ENCODE measurements at regions not wholly inside any gene's neighbourhood (a gene's known extent, or its start where the extent isn't known, plus 50 kb on each side); places are given as distances from the start of the nearest gene placed in this dataset.
A peak's percentile ranks its signal among the peaks of the same experiment; 100 is the strongest.

DNA sequence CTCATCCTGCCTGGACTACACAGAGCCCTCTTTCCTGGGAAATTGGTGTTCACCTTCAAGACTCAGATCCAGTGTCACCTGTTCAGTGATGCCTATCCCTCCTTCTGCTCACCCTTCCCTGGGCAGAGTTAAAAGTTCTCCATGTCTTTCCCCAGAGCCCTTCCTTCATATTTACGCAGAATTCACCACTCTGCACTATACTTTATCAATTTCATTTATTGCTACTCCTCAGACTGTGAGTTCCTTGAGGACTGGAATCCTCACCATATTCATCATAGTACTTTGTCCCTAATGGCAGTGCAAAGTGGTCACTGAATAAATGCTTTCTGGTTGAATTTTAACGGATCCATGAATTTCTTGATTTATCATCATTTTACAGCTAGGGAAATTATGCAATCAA is 300.0 kb downstream of the CHRM3 start:
- DNase-seq: no peak

DNA sequence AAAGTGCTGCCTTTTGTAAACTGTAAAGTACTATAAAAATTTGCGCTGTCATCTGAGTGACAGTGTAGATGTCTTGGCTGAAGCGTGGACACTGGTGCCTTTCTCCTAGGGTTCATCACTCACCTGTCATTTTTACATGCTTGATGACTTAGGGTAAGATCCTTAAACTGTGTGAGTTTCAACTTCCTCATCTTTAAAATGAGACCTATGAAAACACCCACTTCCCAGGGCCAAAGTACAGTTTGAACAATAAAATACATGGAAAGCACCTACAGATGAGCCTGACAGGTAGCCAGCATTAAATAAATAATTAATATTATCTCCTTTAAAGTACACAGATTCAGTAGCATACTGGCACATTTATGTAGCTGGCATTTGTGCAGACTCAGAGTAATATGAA is 309.9 kb downstream of the CHRM3 start:
- no peak for DNase-seq

DNA sequence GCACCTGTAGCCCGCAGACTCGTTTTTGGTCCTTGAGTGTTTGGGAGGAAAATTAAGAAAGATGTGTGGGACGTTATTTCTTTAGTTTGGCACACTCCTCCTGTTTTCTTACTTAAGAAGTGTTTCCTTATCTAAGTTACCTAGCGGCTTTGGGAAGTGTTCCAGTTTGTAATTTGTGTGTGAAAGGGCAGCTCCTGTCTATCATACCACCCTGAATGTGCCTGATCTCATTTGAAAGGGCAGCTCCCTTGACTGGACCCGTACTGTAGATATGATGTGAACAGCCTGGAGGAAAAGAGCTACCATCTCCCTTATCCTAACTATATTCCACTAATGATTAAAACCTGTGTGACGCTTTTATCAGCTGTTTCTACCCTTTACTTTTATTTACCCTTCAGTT is 314.3 kb downstream of the CHRM3 start:
- DNase-seq: no peak

DNA sequence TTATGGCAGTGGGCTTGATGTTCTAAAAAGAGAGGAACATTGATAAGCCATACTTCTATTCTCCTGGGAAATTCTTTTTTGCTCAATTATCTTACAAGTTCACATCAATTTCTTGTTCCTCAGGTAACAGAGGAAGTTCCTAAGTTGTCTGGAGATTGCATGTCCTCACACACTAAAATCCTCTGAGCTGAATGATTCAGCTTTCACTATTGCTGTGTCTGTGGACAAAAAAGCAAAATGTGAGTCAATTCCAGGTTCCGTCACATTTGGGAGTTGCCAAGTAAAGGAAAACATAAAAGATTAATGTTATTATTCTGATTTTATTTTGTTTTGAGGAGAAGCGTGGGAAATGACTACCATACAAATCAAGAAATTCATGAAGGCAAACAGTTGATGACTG is 316.7 kb downstream of the CHRM3 start:
- no peak for DNase-seq

DNA sequence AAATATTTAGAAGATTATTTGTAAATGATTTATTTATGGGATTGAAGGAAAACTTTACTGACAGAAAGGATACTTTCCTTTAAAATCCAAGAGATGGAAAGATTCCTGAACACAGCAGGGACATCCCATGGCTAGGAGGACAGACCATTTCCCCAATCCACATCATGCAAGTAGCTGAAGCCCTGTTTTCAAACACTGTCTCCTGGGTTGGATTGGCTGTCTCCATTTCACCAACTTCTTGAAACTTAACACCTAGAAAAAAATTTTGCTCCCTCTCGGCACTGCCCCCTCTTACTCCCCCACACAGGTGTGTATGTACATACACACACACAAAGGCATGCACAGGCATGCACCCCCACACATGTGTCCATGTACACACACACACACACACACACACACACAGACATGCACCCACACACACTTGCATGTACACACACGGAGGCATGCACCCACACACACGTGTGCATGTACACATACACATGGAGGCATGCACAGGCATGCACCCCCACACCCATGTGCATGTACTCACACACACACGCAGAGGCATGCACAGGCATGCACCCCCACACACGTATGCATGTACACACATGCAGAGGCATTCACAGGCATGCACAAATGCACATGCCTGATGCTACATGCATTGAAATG is 320.0 kb downstream of the CHRM3 start:
- no peak for DNase-seq

DNA sequence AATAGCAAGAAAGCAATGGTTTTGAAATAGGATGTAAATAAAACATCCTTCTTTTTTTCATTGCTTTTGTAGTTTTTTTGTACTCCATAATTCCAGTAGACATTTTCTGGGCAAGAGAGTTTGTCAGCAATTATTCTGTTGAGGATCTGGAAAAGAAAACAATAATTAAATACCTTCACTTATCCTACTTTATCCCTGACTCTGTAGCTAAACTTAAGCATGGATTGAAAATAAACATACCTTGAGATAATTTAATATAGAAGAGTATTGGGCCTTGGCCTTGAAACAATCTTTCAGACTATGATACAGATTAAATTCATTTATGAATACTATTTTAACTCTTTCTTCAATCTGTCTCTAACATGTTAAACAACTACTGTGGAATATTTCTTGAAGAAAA is 321.2 kb downstream of the CHRM3 start:
- no peak for DNase-seq

DNA sequence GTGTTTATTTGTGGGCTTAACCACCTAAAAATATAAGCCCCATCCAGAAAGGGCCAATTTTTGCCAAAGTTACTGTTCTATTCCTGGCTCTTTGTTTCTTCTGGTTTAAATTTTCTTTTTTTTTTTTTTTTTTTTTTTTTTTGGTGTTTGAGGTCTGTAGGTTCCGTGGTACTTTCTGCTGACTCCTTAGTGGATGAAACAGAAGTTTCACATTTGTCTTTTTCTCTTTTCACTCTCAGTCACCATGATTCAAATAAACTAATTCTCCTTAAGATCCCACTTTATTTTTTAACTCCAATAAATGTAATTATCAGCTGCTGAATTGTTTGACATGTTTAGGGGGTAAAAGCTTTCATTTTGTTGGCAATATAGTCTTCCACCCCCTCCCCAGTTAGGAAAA is 322.3 kb downstream of the CHRM3 start:
- no peak for DNase-seq

DNA sequence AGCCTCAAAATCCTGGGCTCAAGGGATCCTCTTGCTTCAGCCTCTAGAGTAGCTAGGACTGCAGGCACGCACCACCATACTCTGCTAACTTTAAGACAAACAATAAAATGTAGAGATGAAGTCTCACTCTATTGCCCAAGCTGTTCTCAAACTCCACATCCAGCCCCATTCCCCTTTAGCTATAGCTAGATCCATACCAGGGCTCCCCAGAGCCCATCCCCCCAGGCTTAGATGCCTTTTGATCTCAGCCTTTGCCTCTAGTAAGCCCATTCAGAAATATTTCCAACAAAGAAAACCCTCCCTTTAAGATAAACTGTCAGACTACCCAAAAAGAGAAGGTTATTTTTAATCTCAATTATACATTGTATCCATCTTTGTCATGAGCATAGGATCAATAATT is 325.4 kb downstream of the CHRM3 start:
- DNase-seq: no peak

DNA sequence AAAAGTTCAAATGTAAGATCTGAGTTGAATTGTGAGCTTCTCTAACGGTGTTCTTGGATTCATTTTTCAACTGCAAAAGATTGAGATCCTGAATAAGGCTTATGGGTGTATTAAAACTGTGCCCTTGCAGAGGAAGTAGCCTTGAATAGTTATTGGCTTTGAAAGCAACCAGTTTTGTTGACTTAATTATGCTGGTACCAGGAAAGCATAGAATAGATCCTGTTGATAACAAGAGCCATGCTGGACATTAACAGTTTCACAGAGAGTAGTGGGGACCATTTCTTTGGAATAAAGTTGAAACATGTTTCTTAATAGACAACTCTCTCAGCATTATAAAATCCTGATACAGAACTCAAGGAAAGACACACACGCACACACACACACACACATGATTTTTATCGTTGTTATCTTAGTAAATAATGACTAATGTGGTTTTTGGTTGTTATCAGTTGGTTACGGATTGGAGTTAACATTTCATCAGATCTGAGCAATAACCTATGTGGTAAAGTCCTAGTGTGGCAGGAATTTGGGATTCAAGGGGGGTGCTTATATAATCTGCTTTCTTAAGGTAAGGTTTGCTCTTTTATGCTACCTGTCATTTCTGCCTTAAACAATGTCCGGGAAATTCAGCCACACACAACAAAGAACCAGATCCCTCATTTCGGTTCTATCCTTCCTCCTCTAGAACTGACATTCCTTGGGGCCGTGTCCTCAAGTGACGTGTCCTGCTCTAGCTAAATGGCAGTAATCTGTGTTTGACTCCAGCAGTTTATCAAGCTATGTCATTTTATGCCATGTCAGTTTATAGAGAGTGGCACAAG is 330.9 kb downstream of the CHRM3 start:
- DNase-seq: no peak

DNA sequence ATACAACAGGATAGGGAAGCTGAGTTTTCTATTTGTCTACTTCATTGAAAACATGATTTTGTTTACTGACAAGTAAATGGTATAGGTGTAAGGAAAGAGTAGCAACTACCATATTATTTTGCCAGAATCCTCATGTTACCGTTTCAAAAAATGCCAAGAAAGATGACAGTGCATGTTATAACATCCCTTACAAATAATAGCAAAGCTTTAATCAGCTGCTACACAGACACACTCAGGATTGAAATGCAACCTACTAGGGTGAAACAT is 331.5 kb downstream of the CHRM3 start:
- no peak for DNase-seq

DNA sequence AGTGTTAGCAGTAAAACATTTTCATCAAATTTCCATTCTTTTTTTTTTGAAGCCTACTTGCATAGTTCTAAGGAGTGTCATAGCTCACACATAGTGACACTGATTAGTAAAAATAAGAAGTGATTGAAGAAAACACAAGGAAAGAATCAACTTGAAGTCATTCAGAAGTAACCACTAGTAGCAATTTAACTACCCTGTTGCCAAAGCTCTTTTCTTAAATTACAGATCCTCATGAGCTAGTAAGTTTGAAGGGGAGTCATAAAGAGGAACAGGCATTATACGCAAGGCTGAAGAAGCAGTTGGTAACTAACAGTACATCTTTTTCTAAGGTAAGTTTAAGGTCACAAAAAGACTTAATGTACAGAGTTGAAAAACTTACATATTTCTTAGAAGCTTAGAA is 332.2 kb downstream of the CHRM3 start:
- peak; percentile 6 for DNase-seq

DNA sequence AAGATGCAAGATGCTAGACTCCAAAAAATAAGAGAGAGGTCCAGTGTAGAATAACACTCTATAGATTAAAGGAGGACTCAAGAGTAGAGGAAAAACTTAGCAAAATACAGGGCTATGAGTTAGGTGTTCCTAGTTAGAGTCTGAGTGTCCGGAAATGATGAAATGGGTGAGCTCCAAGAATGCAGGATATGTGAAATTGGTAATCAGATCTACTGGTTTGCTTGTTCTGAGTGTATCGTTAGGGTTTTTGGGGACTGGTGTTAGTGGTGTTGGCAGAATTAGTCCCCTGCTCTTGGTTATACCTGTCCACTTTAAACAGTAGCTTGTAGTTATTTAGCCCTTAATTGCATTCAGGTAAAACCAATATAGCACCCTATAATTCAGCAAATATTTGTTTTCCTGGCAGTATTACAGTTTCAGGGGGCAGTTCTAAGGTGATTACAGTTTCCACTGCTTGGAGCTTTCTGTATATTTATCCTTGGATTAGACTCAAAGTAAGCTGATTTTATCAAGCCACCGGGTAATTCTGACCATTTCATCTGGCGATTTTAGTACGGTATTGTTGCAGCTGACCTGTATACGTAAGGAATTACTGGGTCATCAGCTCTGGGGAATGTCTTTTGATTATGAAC is 332.7 kb downstream of the CHRM3 start:
- peak; percentile 2 for DNase-seq

DNA sequence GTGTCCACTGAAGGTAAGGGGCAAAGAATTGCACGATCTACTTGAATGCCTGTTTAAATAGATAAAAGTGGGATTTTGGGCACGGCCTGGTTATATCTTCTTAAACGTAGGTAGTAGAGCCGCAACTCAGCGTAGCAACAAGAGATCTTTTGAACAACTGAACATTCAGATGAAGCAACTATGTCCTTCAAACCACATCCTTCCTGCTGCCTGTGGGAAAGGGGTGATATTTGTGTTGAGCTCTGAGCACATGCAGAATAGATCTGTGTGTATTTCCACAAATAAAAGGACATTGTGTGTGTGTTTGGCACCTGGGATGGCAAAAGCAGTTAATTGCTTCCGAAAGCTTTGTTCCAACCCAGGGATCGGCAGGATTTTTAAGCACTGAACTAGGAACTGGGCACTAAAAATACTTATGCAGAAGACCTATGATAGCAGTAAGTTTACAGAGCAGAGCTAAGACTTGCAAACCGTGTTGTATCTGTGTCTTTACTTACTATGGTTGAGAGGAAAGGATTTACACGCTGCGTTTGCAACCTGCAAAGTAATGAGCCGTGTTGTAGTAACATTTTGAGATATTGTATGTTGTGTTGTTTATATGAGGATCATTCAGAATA is 333.4 kb downstream of the CHRM3 start:
- DNase-seq: peak; percentile 37

DNA sequence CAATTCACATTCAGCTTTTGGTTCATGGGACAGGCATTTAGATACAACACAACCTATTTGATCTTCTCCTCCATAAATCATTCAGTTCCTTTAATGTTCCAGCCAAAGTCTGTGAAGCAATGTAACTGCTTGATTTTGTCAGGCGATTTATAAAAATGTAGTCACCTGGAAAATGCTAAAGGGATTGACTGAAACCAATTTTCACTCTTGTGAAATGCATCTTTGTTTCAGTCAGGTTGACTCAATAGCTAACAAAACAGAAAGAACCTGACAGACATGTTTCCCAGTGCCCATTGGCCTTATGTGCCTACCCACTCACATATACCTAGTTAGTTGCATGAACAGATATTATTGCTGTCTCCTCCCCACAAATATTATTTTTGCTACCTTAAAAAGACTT is 335.7 kb downstream of the CHRM3 start:
- no peak for DNase-seq

DNA sequence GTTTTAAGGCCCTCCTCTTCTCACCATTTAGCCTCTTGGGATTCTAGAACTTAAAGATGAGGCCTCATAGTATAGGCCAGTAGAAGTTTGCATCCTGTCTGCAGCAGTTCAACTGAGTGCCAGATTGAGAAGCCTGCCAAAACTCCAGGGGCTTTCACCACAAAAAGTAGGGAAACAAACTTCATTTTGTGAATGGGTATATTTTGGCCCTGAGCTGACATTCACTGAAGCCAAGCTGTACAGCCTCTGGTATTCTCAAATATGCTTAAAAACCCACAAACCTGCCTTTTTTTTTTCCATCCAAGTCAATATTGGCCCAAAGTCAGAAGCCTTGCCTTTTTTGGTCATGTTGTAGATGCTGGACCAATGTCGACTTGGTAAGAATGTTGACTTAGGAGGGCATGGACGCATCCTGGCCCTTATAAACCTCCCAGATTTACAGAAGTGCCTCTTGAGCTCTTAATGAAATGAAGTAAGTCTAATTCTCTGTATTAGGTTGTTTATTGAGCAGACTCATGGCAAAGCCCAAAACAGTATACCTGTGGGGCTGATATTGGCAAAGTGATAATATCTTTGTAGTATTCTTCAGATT is 337.5 kb downstream of the CHRM3 start:
- DNase-seq: no peak

DNA sequence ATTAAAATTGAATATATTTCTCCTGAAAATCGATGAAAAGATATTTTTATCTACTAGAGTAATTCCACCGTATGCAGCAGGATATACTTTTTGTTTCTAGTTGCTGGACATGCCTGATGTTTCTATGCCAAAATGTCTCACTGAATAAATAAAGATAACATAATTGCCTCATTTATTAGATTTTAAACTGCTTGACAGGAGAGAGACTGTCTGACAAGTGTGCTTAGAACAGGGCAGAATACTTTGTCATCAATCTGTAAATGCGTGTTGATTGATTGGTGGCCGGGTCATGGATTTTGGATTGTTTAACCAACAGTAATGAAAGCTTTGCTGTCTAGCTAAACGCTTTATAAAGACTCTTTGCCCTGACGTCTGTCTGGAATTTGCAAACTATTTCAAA is 339.0 kb downstream of the CHRM3 start:
- DNase-seq: no peak

DNA sequence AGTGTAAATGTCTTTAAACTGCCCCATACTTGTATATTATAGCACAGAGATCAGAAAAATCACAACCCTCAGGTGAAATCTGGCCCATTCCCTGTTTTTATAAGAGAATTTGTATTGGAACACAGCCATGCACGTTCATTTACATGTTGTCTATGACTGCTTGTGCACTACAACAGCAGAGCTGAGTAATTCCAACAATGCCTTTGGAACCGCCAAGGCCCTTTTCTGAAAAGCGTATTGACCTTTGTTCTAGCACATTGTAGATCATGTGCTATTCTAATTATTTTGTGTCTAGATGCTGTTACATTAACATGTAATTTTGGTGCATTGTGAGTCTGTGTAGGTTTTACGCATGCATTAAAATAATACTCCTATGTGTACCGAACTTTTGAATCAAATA is 339.6 kb downstream of the CHRM3 start:
- DNase-seq: no peak

DNA sequence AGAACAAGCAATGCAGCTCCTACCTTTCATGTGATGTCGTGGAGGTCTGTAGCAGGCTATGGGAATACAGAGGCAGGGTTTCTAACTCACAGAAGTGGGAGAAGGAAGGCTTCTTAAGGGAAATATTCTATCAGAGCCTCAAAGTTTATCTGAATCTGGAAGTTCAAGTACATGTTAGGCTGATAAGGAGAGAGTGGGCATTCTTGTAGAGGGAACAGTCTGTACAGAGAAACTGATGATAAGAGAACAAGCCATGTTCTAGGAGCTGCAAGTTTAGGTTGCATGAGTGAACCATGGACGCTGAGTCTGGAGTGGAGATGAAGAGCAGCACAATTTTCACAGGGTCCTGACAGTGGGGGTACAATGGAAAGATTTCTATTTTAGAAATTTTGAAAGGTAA is 344.0 kb downstream of the CHRM3 start:
- no peak for DNase-seq

DNA sequence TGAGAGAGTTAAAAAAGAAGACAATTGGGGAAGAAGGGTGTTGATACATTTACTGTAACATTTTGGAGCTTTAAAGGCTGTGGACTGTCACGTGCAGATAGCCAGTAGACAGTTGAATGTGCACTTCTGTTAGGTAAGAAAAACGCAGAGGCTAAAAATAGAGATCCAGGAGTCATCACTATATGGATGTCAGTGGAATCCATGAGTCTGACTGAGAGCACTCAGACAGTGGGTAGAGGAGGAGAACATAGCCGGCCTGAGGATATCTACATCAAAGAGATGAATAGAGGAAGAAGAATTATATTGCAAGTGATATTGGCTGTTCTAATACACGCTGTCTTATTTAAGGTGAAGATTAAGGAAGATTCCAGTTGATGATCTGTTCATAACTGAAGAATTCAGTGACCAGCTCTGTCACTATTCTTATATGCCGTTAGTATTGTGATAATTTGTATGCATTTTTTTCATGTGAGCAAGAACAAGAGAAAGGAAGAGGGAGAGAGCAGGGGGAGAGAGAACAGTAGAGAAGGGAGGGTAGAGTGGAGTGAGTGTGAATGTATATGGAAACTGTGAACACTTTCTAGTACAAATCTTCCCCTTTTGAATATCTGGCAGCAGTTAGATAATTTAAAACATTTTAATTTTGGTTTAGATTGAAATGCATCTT is 344.8 kb downstream of the CHRM3 start:
- no peak for DNase-seq

DNA sequence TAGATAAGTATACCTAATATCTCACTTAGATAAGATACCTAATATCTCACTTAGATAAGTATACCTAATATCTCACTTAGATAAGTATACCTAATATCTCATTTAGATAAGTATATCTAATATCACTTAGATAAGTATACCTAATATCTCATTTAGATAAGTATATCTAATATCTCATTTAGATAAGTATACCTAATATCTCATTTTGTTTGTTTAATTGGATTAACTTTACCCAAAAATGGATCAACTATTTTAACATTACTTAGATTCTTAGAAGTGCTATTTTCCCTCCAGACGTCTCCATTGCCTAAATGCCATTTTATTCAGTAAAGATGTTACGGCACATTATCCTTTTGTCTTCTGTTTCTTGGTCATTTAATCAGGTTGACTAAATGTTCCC is 346.4 kb downstream of the CHRM3 start:
- DNase-seq: no peak

DNA sequence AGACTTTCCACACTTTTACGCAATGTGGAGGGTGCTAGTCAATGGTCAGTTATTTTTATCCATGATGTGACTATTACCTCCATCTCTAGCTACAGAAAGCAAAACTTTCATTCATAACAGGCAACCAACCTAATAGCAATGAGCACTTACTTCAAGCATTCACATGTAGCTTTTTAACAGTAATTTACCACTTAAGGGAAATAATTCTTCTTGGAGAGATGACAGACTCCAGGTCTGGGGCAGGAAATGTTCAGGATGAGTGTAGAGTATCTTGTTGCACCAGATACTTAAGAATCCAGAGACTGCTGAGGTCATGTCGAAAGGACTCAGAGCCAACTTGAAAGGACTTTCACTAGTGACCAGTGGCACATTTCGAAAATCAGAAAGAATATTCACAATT is 347.6 kb downstream of the CHRM3 start:
- DNase-seq: no peak

DNA sequence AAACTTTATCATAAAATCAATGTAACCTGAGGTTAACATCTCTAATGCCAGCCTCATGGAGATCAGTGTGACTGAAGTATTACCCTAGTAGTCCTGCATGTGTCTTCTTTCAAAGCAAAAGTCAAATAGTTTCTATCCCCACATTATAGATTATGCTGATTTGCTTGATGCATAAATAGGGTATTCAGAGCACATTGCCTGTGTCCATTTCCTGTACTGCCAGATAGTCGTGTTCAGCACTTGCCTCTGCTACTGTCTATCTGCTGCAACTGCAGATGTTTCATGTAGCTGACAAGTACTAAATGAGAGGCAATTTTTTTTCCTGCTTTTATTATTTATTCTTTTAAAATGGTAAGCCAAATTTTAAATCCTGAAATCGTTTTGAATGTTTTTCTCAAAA is 348.7 kb downstream of the CHRM3 start:
- no peak for DNase-seq

DNA sequence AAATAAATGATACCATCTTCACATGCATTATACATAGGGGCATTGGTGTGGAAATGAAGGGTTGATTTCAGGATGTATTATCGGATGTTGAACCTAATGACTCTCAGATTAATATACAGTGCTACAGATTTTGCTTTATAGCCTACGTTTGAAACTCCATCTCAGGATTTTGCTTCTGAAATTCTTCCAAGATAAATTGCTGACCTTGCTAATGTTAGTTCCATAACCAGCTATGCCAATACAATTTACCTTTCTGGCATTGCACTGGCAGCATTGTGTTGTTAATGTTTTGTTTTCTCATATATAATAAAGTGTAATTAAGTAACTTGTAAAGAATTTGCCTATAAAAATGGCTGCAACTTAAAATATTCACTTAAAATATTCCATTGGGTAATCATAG is 350.1 kb downstream of the CHRM3 start:
- DNase-seq: no peak
